Transverse colon (tissue), 4 donors: ENCODE measurements at regions not wholly inside any gene's neighbourhood (a gene's known extent, or its start where the extent isn't known, plus 50 kb on each side); places are given as distances from the start of the nearest gene placed in this dataset.

ENCODE experiments used
- DNase-seq: peaks from one replicate; pipeline ENCODE4 v3.0.0-alpha.2; 2019
- H3K27ac ChIP-seq, 4 donors: fragments of 200-600 bp; sonication (generic); 2 replicates each; pipeline ENCODE4 v1.5.1; 2016 to 2018; ENCODE audit warnings: inconsistent platforms in 4 of 4
- H3K27me3 ChIP-seq: fragments of 200-600 bp; sonication (generic); 2 replicates; pipeline ENCODE4 v1.5.1; 2017; ENCODE audit warnings: inconsistent platforms
- H3K36me3 ChIP-seq, 4 donors: fragments of 200-600 bp; sonication (generic); 2 replicates each; pipeline ENCODE4 v1.5.1; 2017 to 2019; ENCODE audit warnings: inconsistent platforms in 4 of 4
- H3K4me1 ChIP-seq, 4 donors: fragments of 200-600 bp; sonication (generic); 2 replicates each; pipeline ENCODE4 v1.5.1; 2017 to 2020; ENCODE audit warnings: inconsistent platforms in 4 of 4
- H3K4me3 ChIP-seq, 4 donors: fragments of 200-600 bp; sonication (generic); 1 replicate in 1 of 4; 2 replicates in 3 of 4; pipeline versions ENCODE4 v1.5.1 to v1.6.1; 2017 to 2019; ENCODE audit warnings: inconsistent platforms in 4 of 4
- H3K9me3 ChIP-seq, 2 donors: fragments of 200-600 bp; sonication (generic); 2 replicates each; pipeline ENCODE4 v1.5.1; 2017 to 2019; ENCODE audit warnings: inconsistent platforms in 2 of 2
- EP300 ChIP-seq: sonication (generic); formaldehyde crosslinking; IDR thresholded peaks from one replicate; pipeline ENCODE4 v1.6.1; 2017; ENCODE audit warnings: antibody characterized with exemption, low read depth
- POLR2A ChIP-seq: fragments of 450-650 bp; IDR thresholded peaks from one replicate; pipeline ENCODE4 v1.6.1; 2016; ENCODE audit warnings: antibody characterized with exemption, mild to moderate bottlenecking, moderate library complexity
- POLR2AphosphoS5 ChIP-seq, 3 donors: sonication (generic); formaldehyde crosslinking; IDR thresholded peaks; one replicate each; pipeline ENCODE4 v1.6.1; 2016; ENCODE audit warnings: antibody characterized with exemption in 3 of 3
- WGBS, 2 donors: methylation state at CpG; one replicate each; pipeline ENCODE4 v1.1.5; 2018; ENCODE audit warnings: low coverage in 1 of 2; 5-methylcytosine and 5-hydroxymethylcytosine counted together
- in situ Hi-C, 4 donors: fragments of 200-750 bp; cut with MboI; loops; one replicate each; pipeline versions ENCODE4 v1.15.0 to v1.15.1; 2017; ENCODE audit warnings: low sequenced_read_pairs in 3 of 4, low pct_ligation_motif_present in 1 of 4, low pct_unique_long_range_greater_than_20kb in 1 of 4
- intact Hi-C: fragments of 100-400 bp; cut with DNase I; formaldehyde crosslinking; loops from one replicate; pipeline ENCODE4 v1.15.1; 2023; ENCODE audit warnings: low total_unique reads
- TF ChIP-seq, protein P1 (sequence below), 5 experiments: fragments of 200-600 bp in 3 of 5; fragments of 450-650 bp in 2 of 5; sonication (generic) in 3 of 5; IDR thresholded peaks; 1 replicate in 2 of 5; 2 replicates in 3 of 5; pipeline ENCODE4 v1.5.1; 2016 to 2017; ENCODE audit warnings: antibody characterized with exemption in 5 of 5, inconsistent platforms in 3 of 5, mild to moderate bottlenecking in 2 of 5, moderate library complexity in 1 of 5

DNA sequence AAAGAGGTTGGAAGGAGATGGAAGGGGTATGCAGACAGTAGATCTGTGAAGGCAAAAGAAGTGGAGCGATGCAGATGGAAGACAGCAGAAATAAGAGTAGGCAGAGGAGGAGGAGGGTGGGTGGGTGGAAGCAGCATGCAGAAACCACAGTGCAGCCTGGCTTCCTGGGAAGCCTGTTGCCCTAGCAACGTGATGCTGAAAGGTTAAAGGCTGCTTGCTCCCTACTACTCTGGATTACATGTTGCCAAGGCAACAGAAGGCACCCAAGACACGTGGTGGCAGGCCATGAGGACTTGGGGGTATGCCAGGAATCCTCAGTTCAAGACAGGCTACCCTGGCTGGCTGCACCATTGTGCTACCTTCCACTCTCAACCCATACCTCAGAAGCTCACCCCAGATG lies 129.6 kb downstream of the GRIN2B start:
- H3K27ac ChIP-seq = no peak overlapping the region
- no peaks in the 10 kb centered on the region for H3K36me3 ChIP-seq
- H3K4me3 ChIP-seq = no peak overlapping the region
- no peak for DNase-seq
- intact Hi-C loops (no loop called here), in situ Hi-C loops (loop anchor here in 2 of 4 donors (25.0 kb wide), 1 partner anchor 310 kb away; no protein-coding TSS in a partner anchor)
- no peaks in the 10 kb centered on the region for H3K27me3 ChIP-seq
- H3K4me1 ChIP-seq = no peaks in the 10 kb centered on the region
- no peaks in the 10 kb centered on the region for H3K9me3 ChIP-seq
- TF ChIP-seq EP300 = no peak
- TF ChIP-seq, protein P1, sequence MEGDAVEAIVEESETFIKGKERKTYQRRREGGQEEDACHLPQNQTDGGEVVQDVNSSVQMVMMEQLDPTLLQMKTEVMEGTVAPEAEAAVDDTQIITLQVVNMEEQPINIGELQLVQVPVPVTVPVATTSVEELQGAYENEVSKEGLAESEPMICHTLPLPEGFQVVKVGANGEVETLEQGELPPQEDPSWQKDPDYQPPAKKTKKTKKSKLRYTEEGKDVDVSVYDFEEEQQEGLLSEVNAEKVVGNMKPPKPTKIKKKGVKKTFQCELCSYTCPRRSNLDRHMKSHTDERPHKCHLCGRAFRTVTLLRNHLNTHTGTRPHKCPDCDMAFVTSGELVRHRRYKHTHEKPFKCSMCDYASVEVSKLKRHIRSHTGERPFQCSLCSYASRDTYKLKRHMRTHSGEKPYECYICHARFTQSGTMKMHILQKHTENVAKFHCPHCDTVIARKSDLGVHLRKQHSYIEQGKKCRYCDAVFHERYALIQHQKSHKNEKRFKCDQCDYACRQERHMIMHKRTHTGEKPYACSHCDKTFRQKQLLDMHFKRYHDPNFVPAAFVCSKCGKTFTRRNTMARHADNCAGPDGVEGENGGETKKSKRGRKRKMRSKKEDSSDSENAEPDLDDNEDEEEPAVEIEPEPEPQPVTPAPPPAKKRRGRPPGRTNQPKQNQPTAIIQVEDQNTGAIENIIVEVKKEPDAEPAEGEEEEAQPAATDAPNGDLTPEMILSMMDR (IDR thresholded peaks at IDR 0.05) = no peak
- TF ChIP-seq POLR2A = no peak
- no peak for TF ChIP-seq POLR2AphosphoS5 (IDR thresholded peaks at IDR 0.05)
- 34 to 71% methylated on average over 1 to 3 of the region's 3 CpGs for WGBS, 2 donors

DNA sequence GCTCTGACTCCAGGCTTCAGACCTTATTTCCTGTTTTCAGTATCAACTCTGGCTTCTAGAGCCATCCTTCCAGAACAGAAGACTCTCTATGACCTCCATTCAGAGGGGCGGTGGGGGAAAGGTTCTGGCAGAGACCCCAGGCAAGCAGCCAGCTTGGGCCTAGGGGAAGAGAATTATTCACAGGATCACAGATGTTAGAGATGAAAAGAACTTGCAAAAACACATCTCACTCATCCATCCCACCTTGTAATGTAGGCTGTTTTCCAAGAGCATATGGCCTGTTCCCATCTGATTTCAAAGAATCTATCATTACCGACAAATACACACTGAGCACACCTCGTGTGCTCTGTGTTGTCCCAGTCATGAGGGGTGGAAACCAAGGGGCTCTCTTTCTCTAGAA lies 131.9 kb downstream of the GRIN2B start:
- no peaks in the 10 kb centered on the region for H3K9me3 ChIP-seq
- no peak for DNase-seq
- H3K4me3 ChIP-seq = no peak overlapping the region
- WGBS, 2 donors = 87 to 90% methylated on average over 2 to 3 of the region's 3 CpGs
- in situ Hi-C loops (no loop called here), intact Hi-C loops (no loop called here)
- no peak for TF ChIP-seq POLR2AphosphoS5 (IDR thresholded peaks at IDR 0.05)
- TF ChIP-seq, protein P1 (IDR thresholded peaks at IDR 0.05) = no peak
- TF ChIP-seq POLR2A = no peak
- no peak for TF ChIP-seq EP300
- H3K36me3 ChIP-seq = no peaks in the 10 kb centered on the region
- H3K27me3 ChIP-seq = no peaks in the 10 kb centered on the region
- H3K4me1 ChIP-seq = no peaks in the 10 kb centered on the region
- no peak overlapping the region for H3K27ac ChIP-seq

DNA sequence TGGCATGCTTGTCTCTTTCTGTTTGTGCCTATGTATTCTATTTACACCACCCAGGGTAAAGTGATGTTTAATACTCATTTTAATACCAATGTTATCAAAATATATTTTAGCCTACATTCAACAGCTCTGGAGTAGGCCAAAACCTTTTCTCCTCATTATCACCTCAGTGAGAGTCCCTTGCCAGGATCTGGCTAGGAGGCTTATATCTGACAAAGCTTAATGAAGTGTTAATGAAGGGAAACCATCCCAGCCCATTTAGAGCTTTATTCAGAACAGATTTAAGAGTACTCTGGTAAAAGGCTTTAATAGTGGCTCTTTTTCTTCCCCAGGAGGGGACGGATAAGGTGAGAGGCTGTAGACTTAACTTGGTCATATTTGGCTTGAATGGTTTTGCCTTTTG lies 137.6 kb downstream of the GRIN2B start:
- H3K4me3 ChIP-seq = no peak overlapping the region
- H3K9me3 ChIP-seq = no peaks in the 10 kb centered on the region
- no peaks in the 10 kb centered on the region for H3K4me1 ChIP-seq
- intact Hi-C loops = no loop called here
- no peaks in the 10 kb centered on the region for H3K27me3 ChIP-seq
- H3K36me3 ChIP-seq = no peaks in the 10 kb centered on the region
- DNase-seq = no peak
- no peak overlapping the region for H3K27ac ChIP-seq
- 76 to 85% methylated on average over 1 of the region's 1 CpG for WGBS, 2 donors
- TF ChIP-seq, protein P1 (IDR thresholded peaks at IDR 0.05) = no peak
- TF ChIP-seq EP300 = no peak
- TF ChIP-seq POLR2A = no peak
- TF ChIP-seq POLR2AphosphoS5 (IDR thresholded peaks at IDR 0.05) = no peak
- in situ Hi-C loops = no loop called here

DNA sequence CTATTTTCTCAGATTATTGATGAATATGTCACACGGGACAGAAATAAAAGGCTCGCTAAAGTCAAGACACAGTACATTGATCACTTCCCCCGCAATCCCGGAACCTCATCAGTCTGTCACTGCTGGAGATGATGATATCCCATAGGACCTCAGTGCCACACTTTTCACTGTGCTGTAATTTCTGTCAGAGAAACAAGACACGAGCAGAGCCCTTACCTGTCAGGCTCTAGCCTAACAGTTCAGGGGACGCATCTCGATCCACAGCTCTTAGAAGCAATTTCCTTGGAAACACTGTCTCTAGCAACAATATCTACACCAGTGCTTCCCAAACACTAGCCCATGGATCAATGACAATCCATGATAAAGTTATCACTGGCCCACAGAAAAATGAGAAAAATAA lies 140.0 kb downstream of the GRIN2B start:
- no peak for DNase-seq
- H3K27ac ChIP-seq = no peak overlapping the region
- no peaks in the 10 kb centered on the region for H3K9me3 ChIP-seq
- in situ Hi-C loops = no loop called here
- 93 to 97% methylated on average over 6 to 7 of the region's 7 CpGs for WGBS, 2 donors
- intact Hi-C loops = no loop called here
- no peak for TF ChIP-seq POLR2AphosphoS5 (IDR thresholded peaks at IDR 0.05)
- TF ChIP-seq EP300 = no peak
- no peak overlapping the region for H3K4me3 ChIP-seq
- no peaks in the 10 kb centered on the region for H3K27me3 ChIP-seq
- no peaks in the 10 kb centered on the region for H3K4me1 ChIP-seq
- H3K36me3 ChIP-seq = no peaks in the 10 kb centered on the region
